Stimulated activated CD8-positive, alpha-beta memory T cell treated with anti-CD3 and anti-CD28 coated beads, Interleukin-7, amount 100 ng/mL, for 4 hours (primary cell): ENCODE measurements at regions not wholly inside any gene's neighbourhood (a gene's known extent, or its start where the extent isn't known, plus 50 kb on each side); places are given as distances from the start of the nearest gene placed in this dataset.

Experiments
- DNase-seq, 2 donors: peaks; one replicate each; pipeline ENCODE4 v3.0.0-alpha.2; 2020; ENCODE audit warnings: low read depth in 2 of 2

- DNase-seq, result no peak
These were observed 1165.7 kb upstream of the GYPC start for GRCh38 chr2:125490308-125490707.

GRCh38 chr2:125491663-125492062, 1164.3 kb upstream of the GYPC start:
- DNase-seq, result no peak

- no peak for DNase-seq
These were observed 1143.6 kb upstream of the GYPC start for GRCh38 chr2:125512313-125512712.

GRCh38 chr2:125516496-125517109, 1139.4 kb upstream of the GYPC start:
- no peak for DNase-seq

- no peak for DNase-seq
These were observed 1129.9 kb upstream of the GYPC start for GRCh38 chr2:125526093-125526492.

- DNase-seq, result no peak
These were observed 1120.9 kb upstream of the GYPC start for GRCh38 chr2:125535089-125535488.

GRCh38 chr2:125543968-125544514, 1111.9 kb upstream of the GYPC start:
- no peak for DNase-seq

GRCh38 chr2:125553768-125554167, 1102.2 kb upstream of the GYPC start:
- DNase-seq, result no peak

- no peak for DNase-seq
These were observed 1101.0 kb upstream of the GYPC start for GRCh38 chr2:125554956-125555355.

- DNase-seq, result no peak
These were observed 1096.8 kb upstream of the GYPC start for GRCh38 chr2:125559186-125559585.

GRCh38 chr2:125560855-125561254, 1095.1 kb upstream of the GYPC start:
- DNase-seq, result no peak

- no peak for DNase-seq
These were observed 1094.7 kb upstream of the GYPC start for GRCh38 chr2:125561302-125561701.

- DNase-seq, result no peak
These were observed 1093.0 kb upstream of the GYPC start for GRCh38 chr2:125562924-125563323.

- no peak for DNase-seq
These were observed 1091.5 kb upstream of the GYPC start for GRCh38 chr2:125564471-125564870.

GRCh38 chr2:125566422-125566821, 1089.5 kb upstream of the GYPC start:
- DNase-seq, result no peak

GRCh38 chr2:125567100-125567499, 1088.9 kb upstream of the GYPC start:
- DNase-seq, result no peak

GRCh38 chr2:125572660-125573059, 1083.3 kb upstream of the GYPC start:
- DNase-seq, result no peak

- no peak for DNase-seq
These were observed 1082.5 kb upstream of the GYPC start for GRCh38 chr2:125573432-125573831.

GRCh38 chr2:125576558-125576957, 1079.4 kb upstream of the GYPC start:
- DNase-seq, result no peak

GRCh38 chr2:125581557-125581956, 1074.4 kb upstream of the GYPC start:
- DNase-seq, result no peak

- no peak for DNase-seq
These were observed 1073.4 kb upstream of the GYPC start for GRCh38 chr2:125582516-125582915.

GRCh38 chr2:125584732-125585131, 1071.2 kb upstream of the GYPC start:
- DNase-seq, result no peak

- no peak for DNase-seq
These were observed 1067.2 kb upstream of the GYPC start for GRCh38 chr2:125588780-125589179.

GRCh38 chr2:125591954-125592353, 1064.0 kb upstream of the GYPC start:
- no peak for DNase-seq
